Panc1 (cell line): ENCODE measurements at regions not wholly inside any gene's neighbourhood (a gene's known extent, or its start where the extent isn't known, plus 50 kb on each side); places are given as distances from the start of the nearest gene placed in this dataset.

Source experiments
- TF ChIP-seq, protein P1 (sequence below): fragments of 450-650 bp; IDR thresholded peaks from 2 replicates; pipeline ENCODE4 v1.5.1; 2017; ENCODE audit warnings: mild to moderate bottlenecking
- TF ChIP-seq, protein P2 (sequence below), 2 experiments: IDR thresholded peaks; 2 replicates each; pipeline ENCODE4 v1.6.1; 2011 to 2012; ENCODE audit warnings: low read depth in 2 of 2, control low read depth in 1 of 2, low read length in 1 of 2, mild to moderate bottlenecking in 1 of 2, moderate library complexity in 1 of 2; ENCODE audit not compliant: insufficient read depth in 1 of 2

DNA sequence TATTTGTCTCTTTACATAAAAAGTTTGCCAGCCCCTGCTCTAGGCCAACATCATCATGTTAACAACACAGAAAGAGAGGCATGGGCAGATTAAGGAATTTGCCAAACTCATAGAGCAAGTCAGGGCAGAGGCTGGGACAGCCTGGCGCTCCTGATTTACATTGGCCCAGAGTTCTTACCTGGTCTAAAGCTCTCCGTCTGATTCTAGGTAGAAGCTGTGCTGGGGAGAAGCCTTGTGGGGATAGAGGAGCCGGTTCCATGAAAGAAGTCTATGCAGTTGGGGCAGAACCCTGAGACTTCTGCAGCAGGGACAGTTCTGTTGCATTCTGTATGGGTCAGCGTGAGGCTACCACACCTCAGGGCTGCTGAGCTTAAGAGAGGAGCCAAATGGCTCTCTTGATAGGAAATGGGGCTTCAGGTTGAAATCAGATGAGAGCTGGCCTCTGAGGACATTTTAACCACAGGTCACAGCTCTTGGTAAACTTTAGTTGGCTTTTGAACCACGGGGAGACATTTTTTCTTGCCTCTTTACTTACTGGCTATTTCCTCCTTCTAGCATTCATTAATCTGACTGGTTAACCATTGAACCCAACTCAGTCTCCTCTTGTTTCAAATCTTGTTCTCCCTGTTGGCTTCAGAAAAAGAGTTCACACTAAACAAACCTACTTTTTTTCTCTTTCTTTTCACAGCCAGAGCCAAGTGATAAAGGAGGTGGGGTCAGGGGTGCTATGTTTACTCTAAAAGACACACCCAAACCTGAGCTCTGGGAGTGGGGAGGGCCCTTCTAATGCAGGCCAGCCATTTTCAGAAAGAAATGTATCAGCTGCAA lies 250.7 kb downstream of the OPA1 start:
- TF ChIP-seq, protein P1, sequence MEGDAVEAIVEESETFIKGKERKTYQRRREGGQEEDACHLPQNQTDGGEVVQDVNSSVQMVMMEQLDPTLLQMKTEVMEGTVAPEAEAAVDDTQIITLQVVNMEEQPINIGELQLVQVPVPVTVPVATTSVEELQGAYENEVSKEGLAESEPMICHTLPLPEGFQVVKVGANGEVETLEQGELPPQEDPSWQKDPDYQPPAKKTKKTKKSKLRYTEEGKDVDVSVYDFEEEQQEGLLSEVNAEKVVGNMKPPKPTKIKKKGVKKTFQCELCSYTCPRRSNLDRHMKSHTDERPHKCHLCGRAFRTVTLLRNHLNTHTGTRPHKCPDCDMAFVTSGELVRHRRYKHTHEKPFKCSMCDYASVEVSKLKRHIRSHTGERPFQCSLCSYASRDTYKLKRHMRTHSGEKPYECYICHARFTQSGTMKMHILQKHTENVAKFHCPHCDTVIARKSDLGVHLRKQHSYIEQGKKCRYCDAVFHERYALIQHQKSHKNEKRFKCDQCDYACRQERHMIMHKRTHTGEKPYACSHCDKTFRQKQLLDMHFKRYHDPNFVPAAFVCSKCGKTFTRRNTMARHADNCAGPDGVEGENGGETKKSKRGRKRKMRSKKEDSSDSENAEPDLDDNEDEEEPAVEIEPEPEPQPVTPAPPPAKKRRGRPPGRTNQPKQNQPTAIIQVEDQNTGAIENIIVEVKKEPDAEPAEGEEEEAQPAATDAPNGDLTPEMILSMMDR: no peak
- TF ChIP-seq, protein P2, sequence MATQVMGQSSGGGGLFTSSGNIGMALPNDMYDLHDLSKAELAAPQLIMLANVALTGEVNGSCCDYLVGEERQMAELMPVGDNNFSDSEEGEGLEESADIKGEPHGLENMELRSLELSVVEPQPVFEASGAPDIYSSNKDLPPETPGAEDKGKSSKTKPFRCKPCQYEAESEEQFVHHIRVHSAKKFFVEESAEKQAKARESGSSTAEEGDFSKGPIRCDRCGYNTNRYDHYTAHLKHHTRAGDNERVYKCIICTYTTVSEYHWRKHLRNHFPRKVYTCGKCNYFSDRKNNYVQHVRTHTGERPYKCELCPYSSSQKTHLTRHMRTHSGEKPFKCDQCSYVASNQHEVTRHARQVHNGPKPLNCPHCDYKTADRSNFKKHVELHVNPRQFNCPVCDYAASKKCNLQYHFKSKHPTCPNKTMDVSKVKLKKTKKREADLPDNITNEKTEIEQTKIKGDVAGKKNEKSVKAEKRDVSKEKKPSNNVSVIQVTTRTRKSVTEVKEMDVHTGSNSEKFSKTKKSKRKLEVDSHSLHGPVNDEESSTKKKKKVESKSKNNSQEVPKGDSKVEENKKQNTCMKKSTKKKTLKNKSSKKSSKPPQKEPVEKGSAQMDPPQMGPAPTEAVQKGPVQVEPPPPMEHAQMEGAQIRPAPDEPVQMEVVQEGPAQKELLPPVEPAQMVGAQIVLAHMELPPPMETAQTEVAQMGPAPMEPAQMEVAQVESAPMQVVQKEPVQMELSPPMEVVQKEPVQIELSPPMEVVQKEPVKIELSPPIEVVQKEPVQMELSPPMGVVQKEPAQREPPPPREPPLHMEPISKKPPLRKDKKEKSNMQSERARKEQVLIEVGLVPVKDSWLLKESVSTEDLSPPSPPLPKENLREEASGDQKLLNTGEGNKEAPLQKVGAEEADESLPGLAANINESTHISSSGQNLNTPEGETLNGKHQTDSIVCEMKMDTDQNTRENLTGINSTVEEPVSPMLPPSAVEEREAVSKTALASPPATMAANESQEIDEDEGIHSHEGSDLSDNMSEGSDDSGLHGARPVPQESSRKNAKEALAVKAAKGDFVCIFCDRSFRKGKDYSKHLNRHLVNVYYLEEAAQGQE (IDR thresholded peaks at IDR 0.05; ENCODE audit: insufficient read depth in 1 of 2, low read depth in 2 of 2, low read length in 1 of 2): no peak
